ENCODE measurements at regions not wholly inside any gene's neighbourhood (a gene's known extent, or its start where the extent isn't known, plus 50 kb on each side); places are given as distances from the start of the nearest gene placed in this dataset.

GRCh38 chr4:11232015-11232414 lies 196.7 kb downstream of the HS3ST1 start:
- H3K27ac Mint-ChIP-seq (ENCODE audit: unreplicated experiment) = no peak overlapping the region
- CTCF ChIA-PET = no interaction called here

GRCh38 chr4:11230866-11231265 lies 197.8 kb downstream of the HS3ST1 start:
- TF ChIP-seq, protein P1, sequence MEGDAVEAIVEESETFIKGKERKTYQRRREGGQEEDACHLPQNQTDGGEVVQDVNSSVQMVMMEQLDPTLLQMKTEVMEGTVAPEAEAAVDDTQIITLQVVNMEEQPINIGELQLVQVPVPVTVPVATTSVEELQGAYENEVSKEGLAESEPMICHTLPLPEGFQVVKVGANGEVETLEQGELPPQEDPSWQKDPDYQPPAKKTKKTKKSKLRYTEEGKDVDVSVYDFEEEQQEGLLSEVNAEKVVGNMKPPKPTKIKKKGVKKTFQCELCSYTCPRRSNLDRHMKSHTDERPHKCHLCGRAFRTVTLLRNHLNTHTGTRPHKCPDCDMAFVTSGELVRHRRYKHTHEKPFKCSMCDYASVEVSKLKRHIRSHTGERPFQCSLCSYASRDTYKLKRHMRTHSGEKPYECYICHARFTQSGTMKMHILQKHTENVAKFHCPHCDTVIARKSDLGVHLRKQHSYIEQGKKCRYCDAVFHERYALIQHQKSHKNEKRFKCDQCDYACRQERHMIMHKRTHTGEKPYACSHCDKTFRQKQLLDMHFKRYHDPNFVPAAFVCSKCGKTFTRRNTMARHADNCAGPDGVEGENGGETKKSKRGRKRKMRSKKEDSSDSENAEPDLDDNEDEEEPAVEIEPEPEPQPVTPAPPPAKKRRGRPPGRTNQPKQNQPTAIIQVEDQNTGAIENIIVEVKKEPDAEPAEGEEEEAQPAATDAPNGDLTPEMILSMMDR (IDR thresholded peaks at IDR 0.05; ENCODE audit: insufficient read depth in 1 of 2, low read depth in 1 of 2, low read length in 1 of 2, severe bottlenecking in 1 of 2, unreplicated experiment in 1 of 2) = no peak
- Histone ChIP-seq H3K27me3 (replicated peaks; ENCODE audit: control insufficient read depth, insufficient read depth, low read length) (no peaks in the 10 kb centered on the region), H3K4me3 (ENCODE audit: low read depth, low read length) (no peak overlapping the region), H3K9me3 (no peaks in the 10 kb centered on the region), H3K36me3 (ENCODE audit: control insufficient read depth, insufficient read depth, low read length) (no peaks in the 10 kb centered on the region), H3K4me1 (no peaks in the 10 kb centered on the region)
- Mint-ChIP-seq H3K4me3 (ENCODE audit: unreplicated experiment) (no peak overlapping the region), H3K36me3 (ENCODE audit: insufficient read depth, unreplicated experiment) (no peaks in the 10 kb centered on the region), H3K27ac (ENCODE audit: unreplicated experiment) (no peak overlapping the region), H3K9me3 (ENCODE audit: unreplicated experiment) (peaks cover 9% of the 10 kb centered on the region), H3K27me3 (ENCODE audit: insufficient read depth, unreplicated experiment) (no peaks in the 10 kb centered on the region), H3K4me1 (ENCODE audit: low read depth, unreplicated experiment) (peaks cover 14% of the 10 kb centered on the region)
- intact Hi-C loops (cut with micrococcal nuclease; ENCODE audit: unreplicated experiment) = no loop called here
- no TSS peak for BruUV-seq (replicated peaks)
- ChIA-PET POLR2A (no interaction called here), CTCF (no interaction called here)
- DNase-seq = no peak

More at GRCh38 chr4:11232015-11232414, 196.7 kb downstream of the HS3ST1 start:
- Mint-ChIP-seq H3K4me3 (ENCODE audit: unreplicated experiment) (no peak overlapping the region), H3K9me3 (ENCODE audit: unreplicated experiment) (peaks cover 9% of the 10 kb centered on the region), H3K36me3 (ENCODE audit: insufficient read depth, unreplicated experiment) (no peaks in the 10 kb centered on the region), H3K27me3 (ENCODE audit: insufficient read depth, unreplicated experiment) (no peaks in the 10 kb centered on the region), H3K4me1 (ENCODE audit: low read depth, unreplicated experiment) (peaks cover 14% of the 10 kb centered on the region)
- H3K36me3 ChIP-seq (ENCODE audit: control insufficient read depth, insufficient read depth, low read length) = no peaks in the 10 kb centered on the region
- no TSS peak for BruUV-seq (replicated peaks)
- DNase-seq = no peak
- TF ChIP-seq, protein P1 (IDR thresholded peaks at IDR 0.05; ENCODE audit: insufficient read depth in 1 of 2, low read depth in 1 of 2, low read length in 1 of 2, severe bottlenecking in 1 of 2, unreplicated experiment in 1 of 2) = no peak
- intact Hi-C loops (cut with micrococcal nuclease; ENCODE audit: unreplicated experiment) = no loop called here
- no peaks in the 10 kb centered on the region for H3K27me3 ChIP-seq (replicated peaks; ENCODE audit: control insufficient read depth, insufficient read depth, low read length)
- POLR2A ChIA-PET = no interaction called here
- H3K9me3 ChIP-seq = no peaks in the 10 kb centered on the region
- no peaks in the 10 kb centered on the region for H3K4me1 ChIP-seq
- H3K4me3 ChIP-seq (ENCODE audit: low read depth, low read length) = no peak overlapping the region

DNA sequence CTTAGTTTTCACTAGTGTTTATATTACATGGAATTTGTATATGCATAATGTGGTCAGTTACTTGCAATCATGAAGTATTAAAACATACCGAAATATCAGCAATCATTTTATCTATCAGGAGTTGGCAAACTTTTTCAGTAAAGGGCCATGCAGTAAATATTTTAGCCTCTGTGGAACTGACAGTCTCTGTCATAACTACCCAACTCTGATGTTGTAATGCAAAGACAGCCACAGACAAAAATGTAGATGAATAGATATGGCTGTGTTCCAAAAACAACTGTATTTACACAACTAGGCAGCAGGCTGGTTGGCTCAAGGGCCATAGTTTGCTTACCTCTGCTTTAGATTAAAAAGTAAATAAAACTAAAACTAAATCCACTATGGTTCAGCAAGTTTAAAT lies 200.2 kb downstream of the HS3ST1 start:
- no peak overlapping the region for H3K4me3 Mint-ChIP-seq (ENCODE audit: unreplicated experiment)
- intact Hi-C loops (cut with micrococcal nuclease; ENCODE audit: unreplicated experiment) = loop anchor here (2.0 kb wide), 1 partner anchor 14 kb away; no protein-coding TSS in a partner anchor
- ChIA-PET POLR2A (no interaction called here), CTCF (no interaction called here)
- no peaks in the 10 kb centered on the region for H3K9me3 ChIP-seq
- H3K27me3 ChIP-seq (replicated peaks; ENCODE audit: control insufficient read depth, insufficient read depth, low read length) = no peaks in the 10 kb centered on the region
- H3K4me3 ChIP-seq (ENCODE audit: low read depth, low read length) = no peak overlapping the region
- TF ChIP-seq, protein P1 (IDR thresholded peaks at IDR 0.05; ENCODE audit: insufficient read depth in 1 of 2, low read depth in 1 of 2, low read length in 1 of 2, severe bottlenecking in 1 of 2, unreplicated experiment in 1 of 2) = no peak
- H3K9me3 Mint-ChIP-seq (ENCODE audit: unreplicated experiment) = no peaks in the 10 kb centered on the region
- H3K4me1 Mint-ChIP-seq (ENCODE audit: low read depth, unreplicated experiment) = peaks cover 14% of the 10 kb centered on the region
- DNase-seq = no peak
- BruUV-seq (replicated peaks) = no TSS peak
- H3K27ac Mint-ChIP-seq (ENCODE audit: unreplicated experiment) = no peak overlapping the region
- H3K4me1 ChIP-seq = no peaks in the 10 kb centered on the region
- no peaks in the 10 kb centered on the region for H3K36me3 ChIP-seq (ENCODE audit: control insufficient read depth, insufficient read depth, low read length)
- no peaks in the 10 kb centered on the region for H3K27me3 Mint-ChIP-seq (ENCODE audit: insufficient read depth, unreplicated experiment)
- H3K36me3 Mint-ChIP-seq (ENCODE audit: insufficient read depth, unreplicated experiment) = no peaks in the 10 kb centered on the region
